ENCODE measurements at regions not wholly inside any gene's neighbourhood (a gene's known extent, or its start where the extent isn't known, plus 50 kb on each side); places are given as distances from the start of the nearest gene placed in this dataset.

DNA sequence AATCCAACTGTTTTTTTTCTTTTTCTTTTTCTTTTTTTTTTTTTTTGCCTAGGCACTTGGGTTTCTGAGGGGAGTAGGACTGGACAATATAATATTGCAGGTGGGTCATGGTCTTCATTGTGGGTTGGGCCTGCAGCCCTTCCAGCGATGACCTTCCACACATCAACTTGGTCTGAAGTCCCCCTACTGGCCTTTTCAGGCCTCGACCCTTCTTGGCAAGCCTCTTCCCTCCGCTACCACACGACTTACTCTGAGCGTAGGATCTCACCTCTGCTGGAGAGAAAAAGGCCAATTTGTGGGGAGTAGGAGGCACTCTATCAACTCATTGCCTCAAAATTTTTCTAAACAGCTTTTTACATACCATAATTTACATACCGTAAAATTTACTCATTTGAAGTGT, 51.1 kb upstream of the GRIK3 start:
- no peak for DNase-seq

- no peak for DNase-seq
Observed at GRCh38 chr1:37089750-37090149, 55.4 kb upstream of the GRIK3 start.

DNA sequence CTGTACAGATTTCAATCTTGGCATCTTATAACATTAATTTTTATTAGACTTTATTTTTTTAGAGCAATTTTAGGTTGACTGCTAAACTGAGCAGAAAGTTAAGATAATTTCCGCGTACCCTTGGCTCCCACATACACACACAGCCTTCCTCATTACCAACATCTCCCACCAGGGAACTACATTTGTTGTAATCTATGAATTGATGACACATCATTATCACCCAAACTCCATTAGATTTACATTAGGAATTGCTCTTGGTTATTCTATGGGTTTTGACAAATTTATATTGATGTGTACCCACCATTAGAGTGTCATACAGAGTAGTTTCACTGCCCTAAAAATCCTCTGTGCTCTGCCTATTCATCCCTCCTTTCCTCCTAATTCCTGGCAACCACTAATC, 56.4 kb upstream of the GRIK3 start:
- DNase-seq, result no peak

- DNase-seq, result no peak
Observed at GRCh38 chr1:37092937-37093336, 58.6 kb upstream of the GRIK3 start.

DNA sequence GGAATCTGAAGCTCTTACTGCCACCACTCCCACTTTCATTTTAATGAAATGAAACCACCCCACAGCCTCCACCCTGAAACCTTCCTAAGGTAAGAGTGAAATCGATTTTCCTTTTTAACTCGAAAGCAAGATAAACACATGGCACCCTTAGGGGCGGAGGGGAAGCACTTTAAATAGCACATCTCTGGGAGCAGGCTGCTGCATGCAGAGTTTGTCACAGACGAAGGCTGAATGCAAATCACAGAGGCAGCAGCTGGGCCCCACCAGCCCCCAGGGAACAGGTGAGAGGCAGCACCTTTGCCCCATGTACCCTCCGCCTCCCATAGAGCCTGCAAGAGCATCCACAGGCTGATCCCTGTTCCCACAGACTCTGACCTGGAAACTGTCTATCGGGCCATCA, 60.0 kb upstream of the GRIK3 start:
- no peak for DNase-seq

- DNase-seq, result no peak
Observed at GRCh38 chr1:37096523-37096922, 62.2 kb upstream of the GRIK3 start.

DNA sequence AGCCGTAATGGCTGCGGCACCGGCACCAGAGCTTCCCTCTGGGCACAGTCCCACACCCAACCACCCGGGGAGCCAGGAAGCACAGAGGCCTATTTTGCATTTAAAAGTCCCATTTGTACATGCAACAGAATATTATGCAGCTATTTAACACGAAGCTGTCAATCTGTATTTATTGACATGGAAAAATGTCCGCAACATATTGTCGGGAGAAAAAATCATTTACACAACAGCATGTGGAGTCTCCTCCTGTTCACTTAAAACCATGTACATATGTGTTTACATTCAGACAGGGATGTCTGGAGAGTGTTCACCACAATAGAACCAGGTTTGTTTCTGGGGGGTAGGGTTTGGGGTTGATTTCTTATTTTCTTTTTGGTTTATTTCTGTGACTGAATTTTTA, 63.4 kb upstream of the GRIK3 start:
- DNase-seq, result no peak

GRCh38 chr1:37098237-37098636, 63.9 kb upstream of the GRIK3 start:
- DNase-seq, result no peak

DNA sequence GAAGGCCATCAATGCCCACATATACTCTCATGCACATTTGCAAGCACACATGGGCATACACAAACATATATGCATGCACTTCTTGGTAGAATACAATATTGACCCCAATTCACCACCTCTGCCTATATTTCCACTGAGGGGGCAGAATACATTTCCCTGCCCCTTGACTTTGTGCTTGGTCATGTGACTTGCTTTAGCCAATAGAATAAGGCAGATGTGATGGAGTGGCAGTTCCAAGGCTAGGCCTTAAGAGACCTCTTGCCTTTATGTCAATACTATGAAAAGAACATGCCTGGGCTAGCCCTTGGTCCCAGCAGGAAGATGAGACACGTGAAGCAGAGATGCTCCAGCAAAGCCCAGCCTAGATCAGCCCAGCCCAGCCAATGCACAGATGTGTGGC, 66.0 kb upstream of the GRIK3 start:
- no peak for DNase-seq

- no peak for DNase-seq
Observed at GRCh38 chr1:37102656-37103382, 68.5 kb upstream of the GRIK3 start.

- no peak for DNase-seq
Observed at GRCh38 chr1:37105911-37106310, 71.6 kb upstream of the GRIK3 start.

DNA sequence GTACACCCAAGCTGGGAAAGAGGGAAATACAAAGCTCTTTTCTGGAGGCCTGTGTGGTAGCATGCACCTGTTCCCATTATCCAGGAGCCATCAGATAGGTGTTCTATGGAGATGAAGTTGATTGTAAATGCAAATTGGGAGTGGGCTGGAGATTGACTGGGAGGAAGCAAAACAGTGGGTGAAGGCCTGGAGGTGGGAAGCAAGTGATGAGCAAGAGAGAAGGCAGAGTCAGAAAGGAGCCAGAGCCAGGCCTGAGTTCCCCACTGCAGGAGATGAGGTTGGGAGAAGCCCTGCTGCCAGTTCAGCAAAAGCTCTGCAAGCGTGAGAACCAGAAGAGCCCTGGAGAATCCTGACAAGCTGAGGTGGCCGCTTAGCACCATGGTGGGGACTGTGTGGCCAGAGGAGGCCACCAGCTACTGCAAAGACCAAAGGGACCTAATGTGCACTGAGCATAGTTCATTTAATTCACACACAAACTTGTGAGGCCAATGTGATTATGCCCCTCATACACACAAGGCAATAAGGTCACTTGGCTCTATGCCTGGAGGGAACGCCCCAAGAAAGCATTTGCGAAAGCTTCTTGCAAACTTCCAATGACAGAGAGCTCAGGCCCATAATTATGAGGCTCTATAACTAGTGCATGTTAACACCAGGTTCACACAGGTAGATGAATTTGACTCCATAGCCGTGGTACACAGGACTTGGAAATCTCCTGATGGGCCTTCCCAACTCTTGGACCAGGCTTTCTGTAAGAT, 73.0 kb upstream of the GRIK3 start:
- no peak for DNase-seq

DNA sequence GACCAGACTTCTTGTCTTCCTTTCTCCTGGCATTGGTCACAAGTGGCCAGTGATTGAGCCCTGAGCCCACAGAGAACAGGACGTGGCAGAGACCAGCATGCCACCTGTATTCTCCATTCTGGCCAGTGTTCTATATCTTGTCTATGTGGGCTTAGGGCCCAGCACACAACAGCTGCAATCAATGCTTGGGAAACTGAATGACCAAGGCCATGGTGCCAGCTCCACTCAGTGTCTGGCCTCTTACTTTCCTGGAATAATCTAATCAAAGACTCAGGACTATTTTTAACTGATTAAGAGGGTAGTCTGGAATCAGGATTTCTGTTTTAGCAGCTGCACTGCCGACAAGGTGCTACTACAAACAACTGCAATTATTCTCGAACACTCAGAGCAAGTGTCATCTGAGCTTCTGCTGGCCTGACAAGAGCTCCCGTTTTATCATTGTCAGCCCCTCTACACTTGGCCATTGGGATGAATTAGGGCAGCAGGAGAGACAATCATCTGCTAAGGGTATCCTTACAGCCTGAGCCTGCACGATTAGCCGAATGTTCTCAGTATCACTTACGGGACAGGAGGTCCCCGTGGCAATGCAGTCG, 74.4 kb upstream of the GRIK3 start:
- no peak for DNase-seq

- no peak for DNase-seq
Observed at GRCh38 chr1:37112430-37112829, 78.1 kb upstream of the GRIK3 start.

GRCh38 chr1:37113285-37113997, 79.1 kb upstream of the GRIK3 start:
- DNase-seq, result no peak

GRCh38 chr1:37118790-37119189, 84.5 kb upstream of the GRIK3 start:
- DNase-seq, result no peak

- no peak for DNase-seq
Observed at GRCh38 chr1:37120279-37120678, 86.0 kb upstream of the GRIK3 start.

- no peak for DNase-seq
Observed at GRCh38 chr1:37123276-37124115, 89.2 kb upstream of the GRIK3 start.

DNA sequence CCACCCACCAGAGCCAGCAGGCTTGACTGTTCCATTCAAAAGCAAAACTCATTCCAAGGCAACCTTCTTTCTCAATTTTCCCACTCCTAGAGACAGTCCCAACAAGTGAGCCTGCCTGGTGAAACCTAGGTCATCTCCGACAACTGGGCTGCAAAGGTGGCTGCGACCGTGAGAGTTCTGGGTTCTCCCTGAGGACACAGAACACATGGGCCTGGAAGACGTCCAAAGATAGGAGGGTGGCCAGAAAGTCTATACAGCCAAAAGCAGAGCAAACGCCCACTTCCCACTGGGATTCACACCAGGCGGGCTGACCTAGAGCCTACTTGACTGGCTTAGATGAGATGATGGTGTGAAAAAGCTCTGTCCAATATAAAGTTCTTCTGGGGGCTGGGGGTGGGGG, 90.2 kb upstream of the GRIK3 start:
- no peak for DNase-seq

GRCh38 chr1:37125295-37125694, 91.0 kb upstream of the GRIK3 start:
- DNase-seq, result no peak

DNA sequence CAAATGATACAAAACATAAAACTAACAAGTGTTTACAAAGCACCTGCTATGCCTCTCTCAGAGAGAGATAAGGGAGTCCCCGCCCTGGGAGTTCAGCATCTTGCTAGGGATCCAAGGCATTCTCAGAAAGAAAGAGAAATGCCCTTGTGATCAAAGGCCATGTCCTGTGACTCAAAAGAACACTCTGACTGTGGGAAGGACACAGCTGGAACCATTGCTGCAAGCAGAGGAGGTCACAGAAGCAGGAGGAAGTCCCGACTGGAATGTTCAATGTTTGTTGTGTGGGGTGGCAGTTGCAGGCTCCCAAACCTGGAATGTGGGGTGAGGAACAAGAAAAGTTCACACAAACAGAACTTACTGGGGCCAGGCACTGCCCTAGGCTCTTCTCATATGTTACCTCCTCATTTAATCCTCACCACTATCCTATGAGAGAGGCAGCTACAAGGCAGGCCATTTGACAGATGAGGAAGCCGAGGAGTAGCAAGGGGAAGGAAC, 93.0 kb upstream of the GRIK3 start:
- no peak for DNase-seq

GRCh38 chr1:37128091-37128490, 93.8 kb upstream of the GRIK3 start:
- DNase-seq, result no peak
